ENCODE measurements at regions not wholly inside any gene's neighbourhood (a gene's known extent, or its start where the extent isn't known, plus 50 kb on each side); places are given as distances from the start of the nearest gene placed in this dataset.
A peak's percentile ranks its signal among the peaks of the same experiment; 100 is the strongest.

DNA sequence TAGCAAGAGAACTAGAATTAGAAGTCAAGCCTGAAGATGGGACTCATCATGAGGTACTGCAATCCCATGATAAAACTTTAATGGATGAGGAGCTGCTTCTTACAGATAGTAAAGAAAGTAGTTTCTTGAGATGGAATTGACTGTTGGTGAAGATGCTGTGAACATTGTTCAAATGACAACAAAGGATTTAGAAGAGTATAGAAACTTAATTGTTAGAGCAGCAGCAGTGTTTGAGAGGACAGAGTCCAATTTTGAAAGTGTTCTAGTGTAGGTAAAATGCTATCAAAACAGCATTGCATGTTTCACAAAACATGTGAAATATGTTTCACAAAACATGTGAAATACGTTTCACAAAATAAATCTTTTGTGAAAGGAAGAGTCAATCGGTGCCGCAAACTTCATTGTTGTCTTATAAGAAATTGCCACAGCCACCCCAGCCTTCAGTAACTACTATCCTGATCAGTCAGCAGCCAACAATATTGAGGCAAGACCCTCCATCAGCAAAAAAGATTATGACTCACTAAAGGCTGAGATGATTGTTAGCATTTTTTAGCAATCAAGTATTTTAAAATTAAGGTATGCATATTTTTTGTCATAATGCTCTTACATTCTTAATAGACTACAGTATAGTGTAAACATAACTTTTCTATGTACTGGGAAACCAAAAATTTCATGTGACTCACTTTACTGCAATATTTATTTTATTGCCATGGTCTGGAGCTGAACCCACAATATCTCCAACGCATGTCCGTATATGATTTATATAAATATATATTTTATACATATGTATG, 173.4 kb upstream of the BMP4 start:
- peak; percentile 31 for DNase-seq (ENCODE audit: low read depth)

DNA sequence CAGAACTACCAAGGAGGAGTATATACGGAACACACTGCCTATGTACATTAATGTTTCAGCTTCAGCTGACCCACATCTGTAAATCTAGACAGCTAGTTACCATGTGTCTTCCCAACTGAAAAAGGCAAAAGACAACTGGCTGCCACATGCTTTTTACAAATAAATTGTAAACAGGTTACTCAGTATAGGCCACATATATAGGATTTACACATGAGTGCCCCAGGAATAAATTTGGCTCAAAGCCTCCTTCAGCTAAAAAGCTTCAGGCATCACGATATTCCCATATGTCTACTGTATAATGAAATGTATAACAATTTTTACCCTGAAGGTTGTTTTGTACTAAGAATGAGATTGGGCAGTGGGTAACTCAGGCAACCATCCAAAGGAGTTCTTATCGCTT, 175.9 kb upstream of the BMP4 start:
- DNase-seq (ENCODE audit: low read depth), result no peak

- peak; percentile 85 for DNase-seq (ENCODE audit: low read depth)
Observed at GRCh38 chr14:54133896-54134295, 177.3 kb upstream of the BMP4 start.

DNA sequence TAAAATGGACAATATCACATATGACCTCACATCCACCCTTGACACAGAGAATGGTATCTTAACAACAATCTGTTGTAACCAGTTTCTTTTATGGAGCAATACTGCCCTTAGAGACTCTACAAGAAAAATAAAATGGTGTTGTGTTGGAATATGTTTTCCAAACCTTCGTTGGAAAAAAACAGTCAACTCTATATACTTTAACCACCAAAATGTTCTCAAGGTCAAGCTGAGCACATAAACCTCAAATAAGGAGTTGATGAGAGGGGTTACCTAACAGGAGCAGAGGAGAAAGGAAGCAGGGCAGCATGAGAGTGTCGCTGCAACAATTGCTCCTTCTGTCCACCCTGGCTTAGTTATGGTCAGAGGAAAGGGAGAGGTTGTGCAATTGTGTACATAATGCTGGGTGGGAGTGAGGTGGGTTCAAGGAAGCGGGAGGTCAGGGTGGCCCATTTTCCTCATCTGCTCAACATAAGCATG, 179.2 kb upstream of the BMP4 start:
- peak; percentile 45 for DNase-seq (ENCODE audit: low read depth)

DNA sequence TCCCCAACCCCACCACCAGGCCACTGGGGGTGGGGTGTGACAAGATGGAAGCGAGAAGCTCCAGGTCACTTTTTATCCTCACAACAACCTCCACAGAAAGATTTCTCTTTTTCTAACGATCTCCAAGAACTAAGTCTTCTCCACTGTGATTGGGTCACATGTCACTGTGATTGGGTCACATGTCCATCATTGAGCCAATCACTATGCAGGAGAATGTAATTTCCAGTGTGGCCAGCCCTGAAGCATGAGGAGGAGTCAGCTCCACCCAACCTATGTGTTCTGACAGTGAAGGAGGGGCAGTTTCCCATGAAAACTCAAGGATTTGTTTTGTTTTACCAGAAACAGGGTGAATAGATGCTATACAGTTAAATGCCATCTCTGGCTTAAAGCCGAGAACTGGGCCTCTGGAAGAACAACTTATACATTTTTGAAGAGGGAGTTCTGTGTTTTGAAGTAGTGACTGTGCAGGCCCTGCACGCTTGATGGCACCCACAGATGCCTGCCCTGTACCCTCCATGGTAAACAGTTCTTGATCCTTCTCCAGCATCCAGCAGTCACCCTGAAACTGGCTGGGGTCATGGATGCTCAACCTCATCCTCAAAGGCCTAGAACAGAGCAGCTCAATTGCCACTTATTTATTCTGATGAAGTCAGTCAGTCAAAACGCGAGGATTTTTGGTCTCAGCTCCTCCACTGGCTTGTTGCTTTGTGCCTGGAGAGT, 180.4 kb upstream of the BMP4 start:
- no peak for DNase-seq (ENCODE audit: low read depth)

DNA sequence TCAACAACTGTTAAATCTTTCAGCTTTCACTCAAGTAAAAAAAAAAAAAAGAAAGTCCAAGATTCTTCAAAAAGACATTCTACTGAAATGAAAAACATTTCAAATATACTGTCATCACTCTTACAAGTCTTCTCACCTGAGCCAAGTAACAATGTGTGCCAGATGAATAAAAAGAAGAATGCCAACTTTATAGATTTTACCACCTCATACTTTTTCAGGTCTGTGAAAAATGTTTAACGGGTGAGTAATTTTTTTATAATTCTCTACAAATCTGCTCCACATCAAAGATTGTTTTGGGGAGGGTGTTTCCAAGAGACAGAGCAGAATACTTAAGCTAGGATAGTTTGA, 181.0 kb upstream of the BMP4 start:
- no peak for DNase-seq (ENCODE audit: low read depth)

GRCh38 chr14:54138024-54138353, 181.4 kb upstream of the BMP4 start:
- no peak for DNase-seq (ENCODE audit: low read depth)

DNA sequence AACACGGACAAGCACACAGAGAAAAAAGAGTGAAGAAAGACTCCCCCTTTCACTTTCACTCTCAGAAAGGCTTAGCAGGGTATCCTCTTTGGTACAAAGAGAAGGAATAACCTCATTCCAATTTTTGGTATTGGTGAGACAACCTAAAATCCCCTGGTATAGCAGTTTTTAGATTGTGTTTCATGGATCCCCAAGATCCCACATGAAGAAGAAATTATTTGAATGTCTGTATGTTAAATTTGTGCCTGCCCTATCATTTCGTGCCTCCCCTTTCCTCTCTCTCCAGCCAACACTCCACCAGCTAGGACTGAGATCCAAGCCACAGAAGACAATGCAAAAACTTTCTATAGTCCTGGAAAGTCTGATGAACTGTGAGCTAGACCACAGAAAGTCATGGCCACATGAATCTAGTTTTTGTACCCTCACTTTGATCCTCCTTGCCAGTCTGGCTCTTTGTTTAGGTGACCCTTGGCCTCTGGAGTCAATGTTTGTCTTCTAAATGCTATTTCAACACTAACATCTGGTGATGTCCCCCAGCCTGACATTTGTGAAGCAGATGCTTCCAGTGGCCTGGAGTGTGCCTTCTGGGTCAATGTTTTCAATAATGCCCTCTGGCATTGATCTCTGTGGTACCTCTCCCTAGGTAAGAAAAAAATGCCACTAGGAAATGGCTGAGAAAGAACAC, 181.9 kb upstream of the BMP4 start:
- DNase-seq (ENCODE audit: low read depth), result no peak

- DNase-seq (ENCODE audit: low read depth), result no peak
Observed at GRCh38 chr14:54140551-54140950, 183.9 kb upstream of the BMP4 start.

DNA sequence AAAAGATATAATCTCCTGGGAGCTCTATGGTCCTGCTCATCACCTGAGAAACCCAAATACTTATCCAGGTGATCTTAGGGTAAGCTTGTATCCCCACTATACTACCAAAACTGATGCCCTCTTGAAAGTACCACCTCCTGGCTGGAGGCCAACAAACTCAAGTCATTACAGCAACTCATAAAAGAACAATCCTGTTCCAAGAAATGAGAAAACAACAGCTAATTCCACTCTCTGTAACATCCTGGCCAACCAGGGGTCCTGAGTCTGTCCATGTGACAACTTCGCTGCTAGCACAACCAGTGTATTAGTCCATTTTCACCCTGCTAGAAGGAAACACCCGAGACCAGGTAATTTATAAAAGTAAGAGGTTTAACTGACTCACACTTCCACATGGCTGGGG, 190.0 kb upstream of the BMP4 start:
- no peak for DNase-seq (ENCODE audit: low read depth)

- DNase-seq (ENCODE audit: low read depth), result peak; percentile 88
Observed at GRCh38 chr14:54147282-54147681, 190.7 kb upstream of the BMP4 start.

GRCh38 chr14:54147758-54148157, 191.1 kb upstream of the BMP4 start:
- no peak for DNase-seq (ENCODE audit: low read depth)

DNA sequence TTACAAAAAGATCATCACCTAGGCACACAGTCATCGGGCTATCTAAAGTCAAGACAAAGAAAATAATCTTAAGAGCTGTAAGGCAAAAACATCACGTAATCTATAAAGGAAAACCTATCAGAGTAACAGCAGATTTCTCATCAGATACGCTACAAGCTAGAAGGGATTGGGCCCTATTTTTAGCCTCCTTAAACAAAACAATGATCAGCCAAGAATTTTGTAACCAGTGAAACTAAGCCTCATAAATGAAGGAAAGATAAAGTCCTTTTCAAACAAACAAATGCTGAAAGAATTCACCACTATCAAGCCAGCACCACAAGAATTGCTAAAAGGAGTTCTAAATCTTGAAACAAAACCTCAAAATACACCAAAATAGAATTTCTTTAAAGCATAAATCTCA, 191.6 kb upstream of the BMP4 start:
- peak; percentile 44 for DNase-seq (ENCODE audit: low read depth)

DNA sequence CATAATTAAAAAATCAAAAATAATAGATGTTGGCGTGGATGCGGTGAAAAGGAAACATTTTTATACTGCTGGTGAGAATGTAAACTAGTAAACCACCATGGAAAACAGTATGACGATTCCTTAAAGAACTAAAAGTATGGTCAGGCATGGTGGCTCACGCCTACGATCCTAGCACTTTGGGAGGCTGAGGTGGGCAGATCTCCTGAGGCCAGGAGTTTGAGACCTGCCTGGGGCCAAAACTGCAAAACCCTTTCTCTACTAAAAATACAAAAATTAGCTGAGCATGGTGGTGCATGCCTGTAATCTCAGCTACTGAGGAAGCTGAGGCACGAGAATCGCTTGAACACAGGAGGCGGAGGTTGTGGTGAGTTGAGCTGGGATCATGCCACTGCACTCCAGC, 195.7 kb upstream of the BMP4 start:
- DNase-seq (ENCODE audit: low read depth), result no peak

DNA sequence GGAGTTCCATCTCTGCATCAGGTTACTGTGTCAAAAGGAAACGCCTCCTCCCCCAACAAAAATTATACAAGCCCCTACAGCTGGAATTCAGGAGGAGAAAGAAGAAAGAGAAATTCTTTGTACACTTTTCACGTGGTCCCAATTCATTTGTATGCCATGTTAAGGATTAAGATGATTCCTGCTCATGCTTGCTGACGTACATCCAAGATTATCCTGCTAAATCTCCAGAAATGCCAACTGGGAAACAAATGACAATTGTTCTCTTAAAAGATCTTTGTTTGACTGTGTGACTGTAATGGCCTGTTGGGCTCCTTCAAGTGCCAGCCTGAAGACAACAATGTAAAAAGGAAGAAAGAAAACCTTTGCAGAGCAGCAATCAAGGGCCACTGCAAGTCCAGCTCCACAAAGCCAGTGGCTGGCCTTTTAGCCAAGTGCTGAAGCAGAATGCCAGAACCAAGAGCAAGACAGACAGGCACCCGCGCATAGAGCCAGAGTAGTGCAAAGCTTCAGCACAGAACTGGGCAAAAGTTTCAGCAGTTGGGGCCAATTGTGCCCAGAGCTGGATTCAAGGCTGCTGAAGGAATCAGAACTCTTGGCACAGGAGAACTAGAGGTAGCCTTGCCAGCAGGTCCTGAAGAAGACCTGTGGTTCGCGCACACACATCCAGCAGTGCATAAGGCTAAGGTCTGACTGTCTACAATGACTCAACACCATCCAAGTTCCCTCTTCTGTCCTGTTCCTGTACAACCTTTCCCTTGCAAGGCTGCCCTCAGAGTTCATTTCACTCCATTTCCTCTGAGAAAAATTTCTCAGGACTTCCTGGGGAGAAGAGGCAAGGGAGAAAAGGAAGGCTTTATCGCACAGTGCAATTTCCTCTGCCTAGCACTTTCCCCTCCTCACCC, 209.7 kb upstream of the BMP4 start:
- DNase-seq (ENCODE audit: low read depth), result no peak

- no peak for DNase-seq (ENCODE audit: low read depth)
Observed at GRCh38 chr14:54168489-54168888, 211.9 kb upstream of the BMP4 start.

- DNase-seq (ENCODE audit: low read depth), result peak; percentile 8
Observed at GRCh38 chr14:54169254-54169924, 212.8 kb upstream of the BMP4 start.

- DNase-seq (ENCODE audit: low read depth), result no peak
Observed at GRCh38 chr14:54170301-54170700, 213.7 kb upstream of the BMP4 start.

DNA sequence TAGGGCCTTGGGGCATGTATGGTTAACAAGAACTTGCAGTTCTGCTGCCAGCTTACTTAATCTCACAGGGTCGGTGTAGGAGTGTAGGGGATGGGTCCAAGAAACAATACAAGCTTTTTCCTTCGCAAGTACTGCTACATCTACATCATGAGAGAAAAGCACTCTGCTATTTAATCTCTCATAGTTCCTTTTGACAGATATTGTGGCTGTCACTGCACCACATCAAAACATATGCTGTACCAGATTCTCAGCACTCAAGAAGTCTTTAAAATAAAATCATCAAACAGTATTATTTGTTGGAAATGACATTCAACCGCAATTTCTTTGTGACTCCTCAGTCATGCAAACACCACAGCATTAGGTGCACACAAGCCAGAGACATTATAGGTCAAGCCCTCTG, 215.5 kb upstream of the BMP4 start:
- DNase-seq (ENCODE audit: low read depth), result no peak

GRCh38 chr14:54172562-54172961, 215.9 kb upstream of the BMP4 start:
- no peak for DNase-seq (ENCODE audit: low read depth)

DNA sequence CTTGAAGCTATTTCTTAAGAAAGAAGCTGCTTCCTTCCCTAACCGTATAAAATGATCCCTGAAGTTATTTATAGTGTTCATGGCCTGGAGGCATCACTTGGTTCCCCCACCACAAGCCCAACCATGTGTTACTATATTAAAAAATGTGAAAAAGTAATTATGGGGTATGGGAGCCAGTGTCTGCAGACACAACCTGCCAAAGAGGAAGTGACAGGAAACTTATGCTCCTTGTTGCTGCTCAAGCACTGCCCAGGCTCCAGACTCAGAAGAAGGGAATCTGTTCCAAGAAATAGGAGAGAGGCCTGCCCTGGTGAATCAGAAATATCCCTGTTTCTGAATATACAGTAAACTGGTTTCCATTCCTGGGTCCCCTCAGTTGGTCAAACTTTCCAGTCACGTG, 217.2 kb upstream of the BMP4 start:
- no peak for DNase-seq (ENCODE audit: low read depth)

DNA sequence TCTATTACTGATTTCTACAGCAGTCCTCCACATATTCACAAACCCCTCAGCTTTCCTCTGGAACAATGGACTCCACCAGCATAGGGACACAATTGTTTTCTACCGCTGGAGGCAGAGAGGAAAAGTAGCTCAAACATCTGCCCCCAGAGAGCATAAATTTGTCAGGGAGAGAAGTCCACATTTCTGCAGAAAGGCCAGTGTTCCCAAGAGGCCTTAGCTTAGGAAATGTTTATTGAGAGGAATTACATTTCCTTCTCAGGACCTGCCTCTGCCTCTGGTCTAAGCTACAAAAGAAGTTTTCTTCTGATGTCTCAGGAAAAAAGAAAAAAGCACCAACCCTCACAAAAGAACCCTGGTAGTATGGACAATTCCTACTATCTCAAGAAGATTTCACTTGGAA, 217.8 kb upstream of the BMP4 start:
- DNase-seq (ENCODE audit: low read depth), result no peak

Measured in iris pigment epithelial cell (primary cell).